A673 (cell line): ENCODE measurements at regions not wholly inside any gene's neighbourhood (a gene's known extent, or its start where the extent isn't known, plus 50 kb on each side); places are given as distances from the start of the nearest gene placed in this dataset.

Experiments
- CTCF ChIP-seq: fragments of 300-800, 200-600 bp; sonication (generic); conservative IDR thresholded peaks from 2 replicates; pipeline ENCODE4 v1.5.1; 2017; ENCODE audit warnings: low read depth, mild to moderate bottlenecking, antibody characterized with exemption, low read length, moderate library complexity, mixed read lengths
- EZH2 ChIP-seq: fragments of 200-600 bp; sonication (generic); IDR thresholded peaks from 2 replicates; pipeline ENCODE4 v1.6.1; 2017; ENCODE audit warnings: borderline replicate concordance, low read depth, mild to moderate bottlenecking, mixed read lengths, antibody characterized with exemption, low read length; ENCODE audit not compliant: poor library complexity, severe bottlenecking

GRCh38 chr1:208552928-208553327 lies 308.7 kb upstream of the PLXNA2 start:
- TF ChIP-seq CTCF, result no peak
- TF ChIP-seq EZH2, result no peak
